HG03520 (cell line): ENCODE measurements at regions not wholly inside any gene's neighbourhood (a gene's known extent, or its start where the extent isn't known, plus 50 kb on each side); places are given as distances from the start of the nearest gene placed in this dataset.

Experiments used
- ATAC-seq: cut with Tn5 transposase; IDR thresholded peaks from one replicate; pipeline ENCODE4 v1.9.1; 2021; ENCODE audit warnings: mild to moderate bottlenecking, moderate library complexity; ENCODE audit not compliant: unreplicated experiment

GRCh38 chr13:73286177-73286576 lies 227.4 kb downstream of the KLF5 start:
- ATAC-seq: no peak

- no peak for ATAC-seq
Measured at GRCh38 chr13:73284081-73284874, 225.5 kb downstream of the KLF5 start.

GRCh38 chr13:73283636-73284035 lies 224.8 kb downstream of the KLF5 start:
- ATAC-seq: no peak

GRCh38 chr13:73281746-73282145 lies 222.9 kb downstream of the KLF5 start:
- no peak for ATAC-seq

GRCh38 chr13:73278186-73278585 lies 219.4 kb downstream of the KLF5 start:
- ATAC-seq: peak; percentile 48

- ATAC-seq: no peak
Measured at GRCh38 chr13:73275163-73275562, 216.4 kb downstream of the KLF5 start.

- ATAC-seq: no peak
Measured at GRCh38 chr13:73274147-73274546, 215.3 kb downstream of the KLF5 start.

- no peak for ATAC-seq
Measured at GRCh38 chr13:73273745-73274144, 214.9 kb downstream of the KLF5 start.

- ATAC-seq: no peak
Measured at GRCh38 chr13:73273276-73273675, 214.5 kb downstream of the KLF5 start.

GRCh38 chr13:73272831-73273230 lies 214.0 kb downstream of the KLF5 start:
- ATAC-seq: no peak

- no peak for ATAC-seq
Measured at GRCh38 chr13:73268306-73268705, 209.5 kb downstream of the KLF5 start.

- ATAC-seq: no peak
Measured at GRCh38 chr13:73266640-73267180, 207.9 kb downstream of the KLF5 start.

GRCh38 chr13:73262862-73263627 lies 204.2 kb downstream of the KLF5 start:
- no peak for ATAC-seq

- no peak for ATAC-seq
Measured at GRCh38 chr13:73261739-73262216, 203.0 kb downstream of the KLF5 start.

- no peak for ATAC-seq
Measured at GRCh38 chr13:73259061-73260017, 200.5 kb downstream of the KLF5 start.

GRCh38 chr13:73258406-73258805 lies 199.6 kb downstream of the KLF5 start:
- no peak for ATAC-seq

GRCh38 chr13:73254827-73255226 lies 196.0 kb downstream of the KLF5 start:
- ATAC-seq: no peak

- no peak for ATAC-seq
Measured at GRCh38 chr13:73251626-73252265, 192.9 kb downstream of the KLF5 start.

GRCh38 chr13:73250061-73250460 lies 191.3 kb downstream of the KLF5 start:
- no peak for ATAC-seq
